AG08396 (cell line): ENCODE measurements at regions not wholly inside any gene's neighbourhood (a gene's known extent, or its start where the extent isn't known, plus 50 kb on each side); places are given as distances from the start of the nearest gene placed in this dataset.
A peak's percentile ranks its signal among the peaks of the same experiment; 100 is the strongest.

ENCODE experiments used
- DNase-seq: peaks from one replicate; pipeline ENCODE4 v3.0.0; 2012; ENCODE audit warnings: low spot score, mixed read lengths

DNA sequence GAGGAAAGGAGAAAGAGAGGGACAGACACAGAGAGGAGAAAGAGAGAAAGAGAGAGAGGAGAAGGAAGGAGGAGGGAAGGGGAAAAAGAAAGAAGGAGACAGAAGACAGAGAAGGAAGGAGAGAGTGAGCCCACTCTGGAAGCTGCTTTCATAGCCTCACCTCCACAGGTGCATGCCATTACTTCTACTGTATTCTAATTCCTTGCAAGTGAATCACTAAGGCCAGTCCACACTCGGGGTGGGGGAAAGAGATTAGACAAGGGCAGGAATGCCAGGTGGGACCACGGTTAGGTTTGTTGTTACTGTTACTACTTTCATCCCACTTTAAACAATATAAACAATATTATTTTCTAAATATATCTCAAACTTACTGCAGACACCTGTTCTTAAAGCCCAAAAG is 684.5 kb upstream of the ARGLU1 start:
- no peak for DNase-seq

- no peak for DNase-seq
These were observed 684.1 kb upstream of the ARGLU1 start for GRCh38 chr13:107252021-107252420.

DNA sequence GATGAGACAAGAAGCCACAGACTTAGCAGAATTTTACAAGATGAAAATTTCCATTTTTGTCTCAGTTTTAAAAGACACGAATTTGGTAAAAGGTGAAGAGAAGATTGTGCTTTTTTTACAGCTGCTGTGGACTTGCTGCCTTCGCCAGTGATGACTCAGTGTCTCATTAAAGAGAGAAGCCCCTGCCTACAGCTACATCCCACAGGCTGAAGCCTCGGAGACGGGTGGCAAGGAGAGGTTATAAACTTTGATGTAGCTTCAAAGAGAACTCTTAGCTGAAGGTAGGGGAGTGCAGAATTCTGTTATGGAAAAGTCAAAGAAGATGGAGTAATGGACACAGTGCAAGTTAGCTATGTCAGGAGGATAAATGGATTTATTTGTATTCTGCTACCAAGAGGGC is 683.4 kb upstream of the ARGLU1 start:
- no peak for DNase-seq

DNA sequence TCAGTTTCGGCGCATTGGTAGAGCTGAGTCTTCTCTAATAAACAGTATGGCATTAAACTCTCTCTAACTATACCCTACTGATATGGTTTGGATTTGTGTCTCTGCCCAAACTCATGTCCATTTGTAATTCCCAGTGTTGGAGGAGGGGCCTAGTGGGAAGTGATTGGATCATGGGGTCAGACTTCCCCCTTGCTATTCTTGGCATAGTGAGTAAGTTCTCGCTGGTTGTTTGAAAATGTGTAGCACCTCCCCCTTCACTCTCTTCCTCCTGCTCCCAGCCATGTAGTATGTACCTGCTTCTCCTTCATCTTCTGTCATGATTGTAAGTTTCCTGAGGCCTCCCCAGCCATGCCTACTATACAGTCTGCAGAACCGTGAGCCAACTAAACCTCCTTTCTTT is 682.7 kb upstream of the ARGLU1 start:
- no peak for DNase-seq

DNA sequence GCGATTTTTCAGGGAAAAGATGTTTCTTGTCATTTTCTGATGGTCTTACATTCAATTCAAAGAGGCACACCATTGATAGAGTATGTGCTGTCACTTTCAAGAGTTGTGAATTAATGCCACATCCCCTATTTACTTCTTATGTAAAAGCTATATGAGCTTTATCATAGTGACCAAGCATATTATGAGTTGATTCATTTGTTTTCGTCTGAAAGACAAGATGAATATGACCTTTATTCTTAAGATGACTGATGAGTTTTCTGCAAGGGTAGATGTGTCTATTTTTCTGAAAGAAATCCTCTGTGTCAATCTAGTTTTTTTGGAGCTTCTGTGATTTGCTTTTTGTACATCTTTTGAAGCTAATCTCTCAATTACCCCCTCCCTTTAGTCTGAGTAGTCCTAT is 676.3 kb upstream of the ARGLU1 start:
- no peak for DNase-seq

- DNase-seq = no peak
These were observed 674.2 kb upstream of the ARGLU1 start for GRCh38 chr13:107242138-107242537.

DNA sequence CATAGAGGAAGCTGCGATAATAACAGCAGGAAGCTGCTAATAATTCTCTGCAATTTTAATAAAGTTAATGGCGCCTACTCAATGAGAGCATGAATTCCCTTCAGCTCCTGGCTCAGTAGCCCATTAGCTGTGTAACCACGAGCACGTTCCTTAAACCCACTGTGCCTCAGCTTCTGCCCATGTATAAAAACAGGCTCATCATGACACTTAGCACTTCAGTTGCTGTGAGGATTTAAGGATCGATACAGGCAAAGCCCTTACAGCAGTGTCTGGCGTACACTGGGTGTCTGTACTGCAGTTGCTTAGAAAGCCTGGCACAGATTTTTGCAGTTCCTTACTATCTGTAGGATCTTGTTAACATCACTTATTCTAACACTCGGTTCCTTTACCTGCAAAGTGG is 673.4 kb upstream of the ARGLU1 start:
- no peak for DNase-seq

DNA sequence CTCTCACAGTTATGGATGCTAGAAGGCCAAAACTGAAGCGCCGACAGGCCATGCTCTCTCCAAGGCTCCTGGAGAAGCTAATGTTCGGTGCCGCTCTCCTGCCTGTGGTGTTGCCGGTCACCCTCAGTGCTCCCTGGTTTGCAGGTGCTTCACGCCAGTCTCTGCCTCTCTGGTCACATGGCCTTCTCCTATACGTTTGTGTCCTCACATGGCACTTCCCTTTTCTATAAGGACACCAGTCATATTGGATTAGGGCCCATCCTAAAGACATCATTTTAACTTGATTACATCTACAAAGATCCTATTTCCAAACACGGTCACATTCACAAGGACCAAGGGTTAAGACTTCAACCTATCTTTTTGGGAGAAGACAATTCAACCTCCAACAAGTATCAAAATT is 671.3 kb upstream of the ARGLU1 start:
- no peak for DNase-seq

- no peak for DNase-seq
These were observed 670.5 kb upstream of the ARGLU1 start for GRCh38 chr13:107238262-107238981.

- DNase-seq = no peak
These were observed 666.6 kb upstream of the ARGLU1 start for GRCh38 chr13:107234319-107235073.

DNA sequence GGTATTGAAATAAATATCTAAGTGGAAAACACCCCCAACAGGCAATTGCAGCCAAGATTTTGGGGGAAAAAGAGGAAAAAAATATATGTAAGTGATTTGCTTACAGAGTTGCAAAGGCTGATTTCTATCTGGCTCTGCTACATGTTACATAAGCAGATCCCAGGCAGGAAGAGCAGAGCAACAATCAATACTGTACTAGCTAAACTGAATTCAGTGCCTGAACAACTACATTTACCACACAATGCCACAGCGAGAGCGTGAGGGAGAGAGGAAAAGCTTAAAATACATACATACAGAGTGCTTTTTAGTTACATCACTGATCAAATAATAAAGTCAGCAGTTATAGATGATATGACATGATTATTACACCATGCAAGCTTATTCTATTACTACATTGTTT is 665.6 kb upstream of the ARGLU1 start:
- no peak for DNase-seq

DNA sequence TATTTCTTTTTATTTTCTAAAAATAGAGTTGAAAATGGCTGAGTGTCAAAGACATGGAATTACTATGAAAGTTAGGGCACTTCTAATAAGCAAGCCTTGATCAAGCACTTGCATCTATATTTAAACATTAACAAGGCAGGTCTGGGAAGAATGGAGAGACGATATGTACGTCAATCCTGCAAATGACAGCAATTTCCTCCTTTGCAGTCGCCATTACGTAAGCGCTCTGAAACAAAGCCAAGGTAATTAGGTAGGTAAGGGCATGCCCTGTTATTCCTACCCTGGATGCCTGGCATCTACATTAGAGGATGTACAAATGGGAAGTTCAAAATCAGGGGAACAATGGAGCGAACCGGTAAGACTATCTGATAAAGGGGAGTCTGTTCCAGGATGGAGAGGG is 664.0 kb upstream of the ARGLU1 start:
- no peak for DNase-seq

DNA sequence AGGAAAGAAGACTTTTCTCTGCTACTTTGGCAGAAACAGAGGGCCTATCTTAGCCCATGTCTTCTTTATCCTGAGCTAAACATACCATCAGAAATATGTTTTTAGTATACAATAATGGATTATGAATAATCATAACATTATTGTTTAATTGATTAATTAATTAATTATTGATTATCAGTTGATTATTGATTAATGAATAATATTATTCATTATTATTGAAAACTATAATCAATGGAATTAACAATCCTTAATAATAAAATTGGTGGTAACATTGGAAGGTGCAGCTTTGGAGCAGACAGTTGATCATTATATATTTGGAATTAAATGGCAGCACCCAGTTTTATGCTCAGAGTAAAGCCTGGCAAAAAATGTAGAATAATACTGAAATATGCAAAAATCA is 655.9 kb upstream of the ARGLU1 start:
- DNase-seq = no peak

GRCh38 chr13:107222597-107222996 is 654.7 kb upstream of the ARGLU1 start:
- DNase-seq = no peak

DNA sequence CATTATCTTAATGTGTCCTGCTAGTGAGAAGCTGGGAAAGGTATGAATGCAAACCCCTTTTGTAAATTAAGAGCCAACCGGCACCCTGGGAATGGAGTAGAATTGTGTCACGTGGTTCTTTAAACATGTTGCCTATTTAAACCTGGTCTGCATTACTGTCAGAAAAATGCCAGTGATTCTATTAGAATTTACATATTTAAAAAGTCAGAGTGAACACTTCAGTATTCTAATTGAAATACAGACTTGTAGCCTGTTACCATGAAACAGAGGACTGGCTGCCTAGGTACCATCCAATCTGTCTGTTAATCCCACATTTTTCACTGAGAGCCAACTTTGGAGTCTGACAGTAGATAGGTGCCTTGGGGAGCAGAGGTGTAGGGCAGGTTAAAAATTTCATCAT is 652.3 kb upstream of the ARGLU1 start:
- DNase-seq = no peak

DNA sequence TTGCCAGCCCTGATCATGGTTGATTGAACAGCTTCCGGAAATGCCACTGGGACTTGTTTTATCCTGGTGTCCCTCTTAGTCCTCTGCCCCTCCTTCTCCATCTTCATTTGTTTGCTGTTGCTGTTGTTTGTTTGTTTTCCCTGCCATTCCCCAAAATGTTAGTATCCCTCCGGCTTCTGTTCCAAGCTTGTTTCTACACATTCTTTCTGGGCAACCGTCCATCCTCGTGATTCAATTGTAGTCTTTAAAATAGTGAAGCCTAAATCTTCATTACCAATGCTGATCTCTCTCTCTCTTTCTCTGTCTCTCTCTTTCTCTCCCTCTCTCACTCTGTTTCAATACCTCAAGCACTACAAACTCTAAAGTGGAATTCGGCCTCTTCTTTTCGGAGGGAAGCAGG is 649.3 kb upstream of the ARGLU1 start:
- no peak for DNase-seq

- DNase-seq = no peak
These were observed 648.3 kb upstream of the ARGLU1 start for GRCh38 chr13:107216046-107216755.

DNA sequence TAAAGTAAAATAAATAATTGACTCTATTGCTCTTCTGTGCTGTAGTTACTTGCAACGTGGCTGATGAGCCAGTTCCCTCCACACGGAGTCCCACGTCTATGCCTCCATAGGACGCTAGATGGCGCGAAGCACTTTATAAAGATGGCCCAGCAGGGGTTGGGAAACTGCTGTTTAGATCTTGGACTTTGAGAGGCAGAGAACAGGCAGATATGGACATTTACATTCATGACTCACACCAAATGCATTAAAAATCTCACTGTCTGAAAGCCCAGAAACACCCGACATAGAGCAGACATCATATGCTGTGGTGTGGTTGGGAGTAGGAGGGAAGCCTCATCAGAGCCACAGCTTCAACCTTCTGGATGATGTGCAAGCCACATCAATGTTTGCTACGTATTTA is 643.1 kb upstream of the ARGLU1 start:
- DNase-seq = peak; percentile 65

DNA sequence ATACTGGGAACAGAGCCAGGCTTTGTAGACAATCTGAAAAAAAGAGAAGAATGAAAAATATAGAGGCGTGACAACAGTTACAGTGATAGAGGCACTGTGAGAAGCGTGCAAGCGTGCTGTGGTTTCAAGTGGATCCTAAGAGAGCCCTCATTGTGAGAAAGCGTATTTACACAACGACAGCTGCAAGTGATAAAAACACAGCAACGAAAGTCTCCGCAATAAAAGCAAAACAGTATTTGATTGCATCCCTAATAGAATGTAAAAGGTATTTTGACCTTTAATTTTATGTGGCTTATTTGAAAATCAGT is 642.7 kb upstream of the ARGLU1 start:
- DNase-seq = no peak

GRCh38 chr13:107209824-107210722 is 642.1 kb upstream of the ARGLU1 start:
- DNase-seq = no peak

- DNase-seq = no peak
These were observed 641.0 kb upstream of the ARGLU1 start for GRCh38 chr13:107208889-107209288.
